GM13977 (cell line): ENCODE measurements at regions not wholly inside any gene's neighbourhood (a gene's known extent, or its start where the extent isn't known, plus 50 kb on each side); places are given as distances from the start of the nearest gene placed in this dataset.
"Not testable (repeated sequence)": the region's sequence is repeated elsewhere in the genome, so short reads cannot be mapped to it uniquely, and the experiment has no call there.

Experiments
- DNase-seq: peaks from one replicate; pipeline ENCODE4 v3.0.0; 2012; ENCODE audit warnings: low spot score
- CTCF ChIP-seq: IDR thresholded peaks from 2 replicates; pipeline ENCODE4 v1.5.1; 2012; ENCODE audit warnings: mild to moderate bottlenecking, control low read depth; ENCODE audit not compliant: insufficient read depth; ENCODE audit errors: extremely low read depth, missing control alignments
- in situ Hi-C: fragments of 300-500 bp; cut with MboI; formaldehyde crosslinking; loops from one replicate; pipeline ENCODE4 v1.12.0; 2022; ENCODE audit warnings: low sequenced_read_pairs, low pct_unique_long_range_greater_than_20kb, mixed read lengths, inconsistent platforms; ENCODE audit not compliant: unreplicated experiment

- in situ Hi-C loops = no loop called here
- no peak for DNase-seq
- no peak for TF ChIP-seq CTCF
Measured at GRCh38 chr3:20537234-20537633, 351.2 kb upstream of the SGO1 start.

GRCh38 chr3:20529911-20530310 is 343.9 kb upstream of the SGO1 start:
- no peak for DNase-seq
- in situ Hi-C loops = no loop called here
- no peak for TF ChIP-seq CTCF

- DNase-seq = no peak
- TF ChIP-seq CTCF = no peak
- in situ Hi-C loops = no loop called here
Measured at GRCh38 chr3:20528180-20528770, 342.3 kb upstream of the SGO1 start.

- TF ChIP-seq CTCF = no peak
- in situ Hi-C loops = no loop called here
Measured at GRCh38 chr3:20527368-20527767, 341.4 kb upstream of the SGO1 start.

GRCh38 chr3:20524328-20524727 is 338.3 kb upstream of the SGO1 start:
- in situ Hi-C loops = no loop called here
- no peak for DNase-seq
- no peak for TF ChIP-seq CTCF

More at GRCh38 chr3:20527368-20527767, 341.4 kb upstream of the SGO1 start:
- no peak for DNase-seq

GRCh38 chr3:20523293-20523692 is 337.3 kb upstream of the SGO1 start:
- no peak for TF ChIP-seq CTCF
- in situ Hi-C loops = no loop called here
- no peak for DNase-seq

GRCh38 chr3:20517316-20517715 is 331.3 kb upstream of the SGO1 start:
- in situ Hi-C loops = loop anchor here (10.0 kb wide), 1 partner anchor 967 kb away; no protein-coding TSS in a partner anchor
- DNase-seq = not testable (repeated sequence)
